ENCODE measurements at regions not wholly inside any gene's neighbourhood (a gene's known extent, or its start where the extent isn't known, plus 50 kb on each side); places are given as distances from the start of the nearest gene placed in this dataset.

DNA sequence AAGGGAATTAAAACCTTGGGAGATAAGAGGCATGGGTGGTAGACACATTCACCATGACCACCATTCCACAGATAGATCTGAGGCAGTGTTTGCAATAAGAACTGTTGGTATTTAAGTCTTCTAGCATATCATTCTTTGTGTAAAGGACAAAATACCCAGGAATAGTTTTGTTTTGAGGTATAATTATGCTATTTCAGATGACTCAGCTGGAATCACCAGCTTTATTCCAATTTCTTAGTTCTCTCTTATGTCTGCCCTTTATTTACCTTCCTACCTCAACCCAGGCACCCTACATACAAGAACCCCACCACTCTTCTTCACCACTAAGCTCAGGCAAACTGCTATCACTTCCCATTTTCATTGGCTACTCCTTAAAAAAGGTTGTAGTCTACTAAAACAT is 94.7 kb upstream of the TRIO start:
- TF ChIP-seq, protein P1, sequence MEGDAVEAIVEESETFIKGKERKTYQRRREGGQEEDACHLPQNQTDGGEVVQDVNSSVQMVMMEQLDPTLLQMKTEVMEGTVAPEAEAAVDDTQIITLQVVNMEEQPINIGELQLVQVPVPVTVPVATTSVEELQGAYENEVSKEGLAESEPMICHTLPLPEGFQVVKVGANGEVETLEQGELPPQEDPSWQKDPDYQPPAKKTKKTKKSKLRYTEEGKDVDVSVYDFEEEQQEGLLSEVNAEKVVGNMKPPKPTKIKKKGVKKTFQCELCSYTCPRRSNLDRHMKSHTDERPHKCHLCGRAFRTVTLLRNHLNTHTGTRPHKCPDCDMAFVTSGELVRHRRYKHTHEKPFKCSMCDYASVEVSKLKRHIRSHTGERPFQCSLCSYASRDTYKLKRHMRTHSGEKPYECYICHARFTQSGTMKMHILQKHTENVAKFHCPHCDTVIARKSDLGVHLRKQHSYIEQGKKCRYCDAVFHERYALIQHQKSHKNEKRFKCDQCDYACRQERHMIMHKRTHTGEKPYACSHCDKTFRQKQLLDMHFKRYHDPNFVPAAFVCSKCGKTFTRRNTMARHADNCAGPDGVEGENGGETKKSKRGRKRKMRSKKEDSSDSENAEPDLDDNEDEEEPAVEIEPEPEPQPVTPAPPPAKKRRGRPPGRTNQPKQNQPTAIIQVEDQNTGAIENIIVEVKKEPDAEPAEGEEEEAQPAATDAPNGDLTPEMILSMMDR (conservative IDR thresholded peaks at IDR 0.05; ENCODE audit: low read depth, low read length): no peak
- TF ChIP-seq EZH2phosphoT487 (IDR thresholded peaks at IDR 0.05; ENCODE audit: borderline replicate concordance, low read length): no peak

Measured in PC-3 (cell line).